ENCODE measurements at regions not wholly inside any gene's neighbourhood (a gene's known extent, or its start where the extent isn't known, plus 50 kb on each side); places are given as distances from the start of the nearest gene placed in this dataset.
"Not testable (repeated sequence)": the region's sequence is repeated elsewhere in the genome, so short reads cannot be mapped to it uniquely, and the experiment has no call there.

- Histone ChIP-seq H3K4me1 (ENCODE audit: control extremely low read depth in 1 of 4, control insufficient read depth in 4 of 4, insufficient read depth in 4 of 4, low read length in 3 of 4) (no peaks in the 10 kb centered on the region), H3K9me3 (ENCODE audit: control extremely low read depth in 1 of 5, control insufficient read depth in 4 of 5, insufficient read depth in 2 of 5, low read depth in 1 of 5, low read length in 4 of 5) (no peaks in the 10 kb centered on the region), H3K27me3 (replicated peaks in 2 of 5; ENCODE audit: control insufficient read depth in 4 of 5, insufficient read depth in 5 of 5, low read length in 4 of 5) (no peaks in the 10 kb centered on the region), H3K4me3 (ENCODE audit: control insufficient read depth in 1 of 7, extremely low read depth in 1 of 7, insufficient read depth in 4 of 7, low read depth in 2 of 7, low read length in 6 of 7) (no peak overlapping the region), H3K27ac (ENCODE audit: insufficient read depth in 1 of 2, low read depth in 1 of 2, low read length in 2 of 2, poor library complexity in 1 of 2, severe bottlenecking in 2 of 2) (no peak overlapping the region), H3K36me3 (ENCODE audit: control insufficient read depth in 4 of 4, insufficient read depth in 4 of 4, low read length in 3 of 4) (no peaks in the 10 kb centered on the region)
- DNase-seq: peak in 1 of 3 donors; percentile 6
- POLR2A ChIA-PET: no interaction called here
- WGBS (ENCODE audit: insufficient coverage): 100% methylated on average over 2 of the region's 2 CpGs
- CTCF ChIA-PET: no interaction called here
Observed at GRCh38 chr6:15150207-15150606, 95.7 kb upstream of the JARID2 start.

- no peak overlapping the region for H3K4me3 ChIP-seq (ENCODE audit: control insufficient read depth in 1 of 7, extremely low read depth in 1 of 7, insufficient read depth in 4 of 7, low read depth in 2 of 7, low read length in 6 of 7)
- H3K9me3 ChIP-seq (ENCODE audit: control extremely low read depth in 1 of 5, control insufficient read depth in 4 of 5, insufficient read depth in 2 of 5, low read depth in 1 of 5, low read length in 4 of 5): no peaks in the 10 kb centered on the region
- H3K27me3 ChIP-seq (replicated peaks in 2 of 5; ENCODE audit: control insufficient read depth in 4 of 5, insufficient read depth in 5 of 5, low read length in 4 of 5): no peaks in the 10 kb centered on the region
- CTCF ChIA-PET: no interaction called here
- no peaks in the 10 kb centered on the region for H3K36me3 ChIP-seq (ENCODE audit: control insufficient read depth in 4 of 4, insufficient read depth in 4 of 4, low read length in 3 of 4)
- 100% methylated on average over 2 of the region's 2 CpGs for WGBS (ENCODE audit: insufficient coverage)
- POLR2A ChIA-PET: no interaction called here
- no peak for DNase-seq
- no peak overlapping the region for H3K27ac ChIP-seq (ENCODE audit: insufficient read depth in 1 of 2, low read depth in 1 of 2, low read length in 2 of 2, poor library complexity in 1 of 2, severe bottlenecking in 2 of 2)
- no peaks in the 10 kb centered on the region for H3K4me1 ChIP-seq (ENCODE audit: control extremely low read depth in 1 of 4, control insufficient read depth in 4 of 4, insufficient read depth in 4 of 4, low read length in 3 of 4)
Observed at GRCh38 chr6:15152700-15153099, 93.2 kb upstream of the JARID2 start.

GRCh38 chr6:15153191-15153590, 92.7 kb upstream of the JARID2 start:
- CTCF ChIA-PET: no interaction called here
- H3K4me1 ChIP-seq (ENCODE audit: control extremely low read depth in 1 of 4, control insufficient read depth in 4 of 4, insufficient read depth in 4 of 4, low read length in 3 of 4): no peaks in the 10 kb centered on the region
- WGBS (ENCODE audit: insufficient coverage): 95% methylated on average over 7 of the region's 7 CpGs

GRCh38 chr6:15157479-15157878, 88.4 kb upstream of the JARID2 start:
- no peaks in the 10 kb centered on the region for H3K4me1 ChIP-seq (ENCODE audit: control extremely low read depth in 1 of 4, control insufficient read depth in 4 of 4, insufficient read depth in 4 of 4, low read length in 3 of 4)
- whole genome bisulfite sequencing (ENCODE audit: insufficient coverage): 100% methylated on average over 1 of the region's 2 CpGs
- no peaks in the 10 kb centered on the region for H3K36me3 ChIP-seq (ENCODE audit: control insufficient read depth in 4 of 4, insufficient read depth in 4 of 4, low read length in 3 of 4)
- CTCF ChIA-PET: no interaction called here
- H3K4me3 ChIP-seq (ENCODE audit: control insufficient read depth in 1 of 7, extremely low read depth in 1 of 7, insufficient read depth in 4 of 7, low read depth in 2 of 7, low read length in 6 of 7): no peak overlapping the region
- POLR2A ChIA-PET: no interaction called here
- H3K9me3 ChIP-seq (ENCODE audit: control extremely low read depth in 1 of 5, control insufficient read depth in 4 of 5, insufficient read depth in 2 of 5, low read depth in 1 of 5, low read length in 4 of 5): no peaks in the 10 kb centered on the region
- DNase-seq: no peak
- H3K27me3 ChIP-seq (replicated peaks in 2 of 5; ENCODE audit: control insufficient read depth in 4 of 5, insufficient read depth in 5 of 5, low read length in 4 of 5): no peaks in the 10 kb centered on the region
- H3K27ac ChIP-seq (ENCODE audit: insufficient read depth in 1 of 2, low read depth in 1 of 2, low read length in 2 of 2, poor library complexity in 1 of 2, severe bottlenecking in 2 of 2): no peak overlapping the region

More at GRCh38 chr6:15153191-15153590, 92.7 kb upstream of the JARID2 start:
- Histone ChIP-seq H3K27me3 (replicated peaks in 2 of 5; ENCODE audit: control insufficient read depth in 4 of 5, insufficient read depth in 5 of 5, low read length in 4 of 5) (no peaks in the 10 kb centered on the region), H3K36me3 (ENCODE audit: control insufficient read depth in 4 of 4, insufficient read depth in 4 of 4, low read length in 3 of 4) (no peaks in the 10 kb centered on the region), H3K27ac (ENCODE audit: insufficient read depth in 1 of 2, low read depth in 1 of 2, low read length in 2 of 2, poor library complexity in 1 of 2, severe bottlenecking in 2 of 2) (no peak overlapping the region), H3K9me3 (ENCODE audit: control extremely low read depth in 1 of 5, control insufficient read depth in 4 of 5, insufficient read depth in 2 of 5, low read depth in 1 of 5, low read length in 4 of 5) (no peaks in the 10 kb centered on the region), H3K4me3 (ENCODE audit: control insufficient read depth in 1 of 7, extremely low read depth in 1 of 7, insufficient read depth in 4 of 7, low read depth in 2 of 7, low read length in 6 of 7) (no peak overlapping the region)
- POLR2A ChIA-PET: no interaction called here
- DNase-seq: no peak

GRCh38 chr6:15158821-15159619, 86.8 kb upstream of the JARID2 start:
- no peak overlapping the region for H3K27ac ChIP-seq (ENCODE audit: insufficient read depth in 1 of 2, low read depth in 1 of 2, low read length in 2 of 2, poor library complexity in 1 of 2, severe bottlenecking in 2 of 2)
- no peaks in the 10 kb centered on the region for H3K27me3 ChIP-seq (replicated peaks in 2 of 5; ENCODE audit: control insufficient read depth in 4 of 5, insufficient read depth in 5 of 5, low read length in 4 of 5)
- no peaks in the 10 kb centered on the region for H3K4me1 ChIP-seq (ENCODE audit: control extremely low read depth in 1 of 4, control insufficient read depth in 4 of 4, insufficient read depth in 4 of 4, low read length in 3 of 4)
- H3K36me3 ChIP-seq (ENCODE audit: control insufficient read depth in 4 of 4, insufficient read depth in 4 of 4, low read length in 3 of 4): no peaks in the 10 kb centered on the region
- CTCF ChIA-PET: no interaction called here
- no peaks in the 10 kb centered on the region for H3K9me3 ChIP-seq (ENCODE audit: control extremely low read depth in 1 of 5, control insufficient read depth in 4 of 5, insufficient read depth in 2 of 5, low read depth in 1 of 5, low read length in 4 of 5)
- 100% methylated on average over 3 of the region's 10 CpGs for WGBS (ENCODE audit: insufficient coverage)
- no peak for DNase-seq
- POLR2A ChIA-PET: no interaction called here
- no peak overlapping the region for H3K4me3 ChIP-seq (ENCODE audit: control insufficient read depth in 1 of 7, extremely low read depth in 1 of 7, insufficient read depth in 4 of 7, low read depth in 2 of 7, low read length in 6 of 7)

GRCh38 chr6:15160812-15161211, 85.1 kb upstream of the JARID2 start:
- no peak overlapping the region for H3K27ac ChIP-seq (ENCODE audit: insufficient read depth in 1 of 2, low read depth in 1 of 2, low read length in 2 of 2, poor library complexity in 1 of 2, severe bottlenecking in 2 of 2)
- WGBS (ENCODE audit: insufficient coverage): no CpG with 5 or more reads among the region's 2 CpGs
- ChIA-PET POLR2A (no interaction called here), CTCF (no interaction called here)
- DNase-seq: no peak
- no peak overlapping the region for H3K4me3 ChIP-seq (ENCODE audit: control insufficient read depth in 1 of 7, extremely low read depth in 1 of 7, insufficient read depth in 4 of 7, low read depth in 2 of 7, low read length in 6 of 7)
- no peaks in the 10 kb centered on the region for H3K4me1 ChIP-seq (ENCODE audit: control extremely low read depth in 1 of 4, control insufficient read depth in 4 of 4, insufficient read depth in 4 of 4, low read length in 3 of 4)
- H3K9me3 ChIP-seq (ENCODE audit: control extremely low read depth in 1 of 5, control insufficient read depth in 4 of 5, insufficient read depth in 2 of 5, low read depth in 1 of 5, low read length in 4 of 5): no peaks in the 10 kb centered on the region
- no peaks in the 10 kb centered on the region for H3K36me3 ChIP-seq (ENCODE audit: control insufficient read depth in 4 of 4, insufficient read depth in 4 of 4, low read length in 3 of 4)
- H3K27me3 ChIP-seq (replicated peaks in 2 of 5; ENCODE audit: control insufficient read depth in 4 of 5, insufficient read depth in 5 of 5, low read length in 4 of 5): no peaks in the 10 kb centered on the region

GRCh38 chr6:15164855-15165254, 81.0 kb upstream of the JARID2 start:
- DNase-seq; H3K27me3 ChIP-seq (replicated peaks in 2 of 5; ENCODE audit: control insufficient read depth in 4 of 5, insufficient read depth in 5 of 5, low read length in 4 of 5); CTCF ChIA-PET; POLR2A ChIA-PET; H3K36me3 ChIP-seq (ENCODE audit: control insufficient read depth in 4 of 4, insufficient read depth in 4 of 4, low read length in 3 of 4); H3K4me1 ChIP-seq (ENCODE audit: control extremely low read depth in 1 of 4, control insufficient read depth in 4 of 4, insufficient read depth in 4 of 4, low read length in 3 of 4); H3K27ac ChIP-seq (ENCODE audit: insufficient read depth in 1 of 2, low read depth in 1 of 2, low read length in 2 of 2, poor library complexity in 1 of 2, severe bottlenecking in 2 of 2); H3K9me3 ChIP-seq (ENCODE audit: control extremely low read depth in 1 of 5, control insufficient read depth in 4 of 5, insufficient read depth in 2 of 5, low read depth in 1 of 5, low read length in 4 of 5); H3K4me3 ChIP-seq (ENCODE audit: control insufficient read depth in 1 of 7, extremely low read depth in 1 of 7, insufficient read depth in 4 of 7, low read depth in 2 of 7, low read length in 6 of 7): not testable (repeated sequence)
- 100% methylated on average over 2 of the region's 6 CpGs for WGBS (ENCODE audit: insufficient coverage)

Measured in common myeloid progenitor, CD34-positive (primary cell).